ENCODE measurements at regions not wholly inside any gene's neighbourhood (a gene's known extent, or its start where the extent isn't known, plus 50 kb on each side); places are given as distances from the start of the nearest gene placed in this dataset.

DNA sequence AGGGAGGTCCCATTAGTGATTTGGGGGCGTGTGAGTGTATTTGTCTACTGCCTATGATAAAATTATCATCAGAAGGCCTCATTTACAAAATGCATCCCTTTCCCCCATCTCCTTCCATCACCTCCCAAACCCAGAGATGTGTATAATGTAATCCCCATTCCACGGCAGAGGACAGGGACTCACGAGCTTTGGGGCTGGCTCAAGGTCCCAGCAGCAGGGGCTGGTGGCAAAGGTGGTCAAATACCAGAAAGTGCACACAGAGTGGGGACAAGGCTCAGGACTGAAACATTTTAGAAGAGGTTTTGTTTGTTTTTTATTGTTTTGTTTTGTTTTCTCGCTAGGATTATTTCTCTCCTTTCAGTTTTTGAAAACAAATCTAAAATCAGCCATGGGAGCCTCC lies 68.5 kb upstream of the TOP1 start:
- no peak for TF ChIP-seq CTCF (IDR thresholded peaks at IDR 0.05)
- TF ChIP-seq POLR2AphosphoS5 (IDR thresholded peaks at IDR 0.05; ENCODE audit: low read depth, low read length) = no peak
- no peak for TF ChIP-seq REST (IDR thresholded peaks at IDR 0.05; ENCODE audit: insufficient read depth in 1 of 2, low read depth in 2 of 2, low read length in 1 of 2)
- no peak for TF ChIP-seq TCF7L2 (IDR thresholded peaks at IDR 0.05; ENCODE audit: low read depth, low read length)

All from Panc1 (cell line).